Panc1 (cell line): ENCODE measurements at regions not wholly inside any gene's neighbourhood (a gene's known extent, or its start where the extent isn't known, plus 50 kb on each side); places are given as distances from the start of the nearest gene placed in this dataset.

Experiments used
- ATAC-seq: fragments of 200-7000 bp; cut with Tn5 transposase; 2 replicates; pipeline ENCODE4 v1.9.1; 2020; ENCODE audit warnings: mild to moderate bottlenecking, moderate library complexity
- BruUV-seq: library from RNA; stranded (reverse); fragments of 400-500 nt; replicated peaks from 2 replicates; lab custom pipeline; 2021; lab: Mats Ljungman, UMichigan
- CTCF ChIA-PET: fragments of 300-600 bp; sonication (Branson Sonifier 250); formaldehyde crosslinking; loops from one replicate; lab custom pipeline; 2022; ENCODE audit warnings: antibody characterized with exemption; lab: Charles Lee
- POLR2A ChIA-PET: fragments of 300-600 bp; sonication (Branson Sonifier 250); formaldehyde crosslinking; loops from one replicate; lab custom pipeline; 2022; ENCODE audit warnings: antibody characterized with exemption; lab: Charles Lee
- DNase-seq: peaks from one replicate; pipeline ENCODE4 v3.0.0-alpha.2; 2010; ENCODE audit warnings: low read depth, low spot score
- H3K27ac ChIP-seq: 2 replicates; pipeline ENCODE4 v1.5.1; 2011; ENCODE audit warnings: mild to moderate bottlenecking, low read length, inconsistent platforms
- H3K27me3 ChIP-seq: fragments of 200-500 bp; sonication (Bioruptor generic); 2 replicates; pipeline ENCODE4 v1.6.0; 2014; ENCODE audit warnings: low read length, inconsistent platforms; ENCODE audit not compliant: control insufficient read depth, insufficient read depth
- H3K36me3 ChIP-seq: fragments of 200-500 bp; sonication (Bioruptor generic); 2 replicates; pipeline ENCODE4 v1.5.1; 2014; ENCODE audit warnings: inconsistent platforms, mild to moderate bottlenecking, low read length, moderate library complexity; ENCODE audit not compliant: control insufficient read depth, insufficient read depth
- H3K4me1 ChIP-seq: 2 replicates; pipeline ENCODE4 v1.5.1; 2011; ENCODE audit warnings: inconsistent platforms, mild to moderate bottlenecking, low read length, moderate library complexity; ENCODE audit not compliant: control insufficient read depth, insufficient read depth
- H3K4me3 ChIP-seq, 2 experiments: 2 replicates each; pipeline ENCODE4 v1.5.1; 2011 to 2012; ENCODE audit warnings: low read depth in 2 of 2, low read length in 2 of 2, mild to moderate bottlenecking in 2 of 2, inconsistent platforms in 1 of 2, moderate library complexity in 1 of 2
- H3K9me3 ChIP-seq: fragments of 200-500 bp; sonication (Bioruptor generic); 2 replicates; pipeline ENCODE4 v1.5.1; 2014; ENCODE audit warnings: low read depth, mild to moderate bottlenecking, inconsistent platforms, low read length, moderate library complexity; ENCODE audit not compliant: control insufficient read depth, insufficient read depth
- POLR2AphosphoS5 ChIP-seq: IDR thresholded peaks from 2 replicates; pipeline ENCODE4 v1.6.1; 2012; ENCODE audit warnings: mild to moderate bottlenecking, low read depth, low read length, moderate library complexity
- REST ChIP-seq, 2 experiments: IDR thresholded peaks; 2 replicates each; pipeline ENCODE4 v1.6.1; 2011 to 2012; ENCODE audit warnings: low read depth in 2 of 2, control low read depth in 1 of 2, low read length in 1 of 2, mild to moderate bottlenecking in 1 of 2, moderate library complexity in 1 of 2; ENCODE audit not compliant: insufficient read depth in 1 of 2
- SIN3A ChIP-seq: IDR thresholded peaks from 2 replicates; pipeline ENCODE4 v1.6.1; 2012; ENCODE audit warnings: low read depth, mild to moderate bottlenecking, low read length, moderate library complexity, borderline replicate concordance; ENCODE audit not compliant: insufficient read depth
- TCF7L2 ChIP-seq: IDR thresholded peaks from 2 replicates; pipeline ENCODE4 v1.6.1; 2011; ENCODE audit warnings: mild to moderate bottlenecking, low read depth, low read length, inconsistent platforms
- in situ Hi-C: cut with HindIII; loops from 2 replicates; pipeline ENCODE4 v1.10.0; 2016; ENCODE audit warnings: low sequenced_read_pairs, low pct_unique_long_range_greater_than_20kb
- intact Hi-C: fragments of 100-400 bp; cut with micrococcal nuclease; formaldehyde crosslinking; loops from one replicate; pipeline ENCODE4 v1.10.0; 2022; ENCODE audit not compliant: unreplicated experiment
- TF ChIP-seq, protein P1 (sequence below): fragments of 450-650 bp; IDR thresholded peaks from 2 replicates; pipeline ENCODE4 v1.5.1; 2017; ENCODE audit warnings: mild to moderate bottlenecking

- ATAC-seq (no peak), DNase-seq (no peak)
- in situ Hi-C loops (no loop called here), intact Hi-C loops (no loop called here)
- TF ChIP-seq POLR2AphosphoS5 (no peak), TCF7L2 (no peak), REST (IDR thresholded peaks at IDR 0.05; ENCODE audit: insufficient read depth in 1 of 2, low read depth in 2 of 2, low read length in 1 of 2) (no peak), SIN3A (no peak)
- TF ChIP-seq, protein P1, sequence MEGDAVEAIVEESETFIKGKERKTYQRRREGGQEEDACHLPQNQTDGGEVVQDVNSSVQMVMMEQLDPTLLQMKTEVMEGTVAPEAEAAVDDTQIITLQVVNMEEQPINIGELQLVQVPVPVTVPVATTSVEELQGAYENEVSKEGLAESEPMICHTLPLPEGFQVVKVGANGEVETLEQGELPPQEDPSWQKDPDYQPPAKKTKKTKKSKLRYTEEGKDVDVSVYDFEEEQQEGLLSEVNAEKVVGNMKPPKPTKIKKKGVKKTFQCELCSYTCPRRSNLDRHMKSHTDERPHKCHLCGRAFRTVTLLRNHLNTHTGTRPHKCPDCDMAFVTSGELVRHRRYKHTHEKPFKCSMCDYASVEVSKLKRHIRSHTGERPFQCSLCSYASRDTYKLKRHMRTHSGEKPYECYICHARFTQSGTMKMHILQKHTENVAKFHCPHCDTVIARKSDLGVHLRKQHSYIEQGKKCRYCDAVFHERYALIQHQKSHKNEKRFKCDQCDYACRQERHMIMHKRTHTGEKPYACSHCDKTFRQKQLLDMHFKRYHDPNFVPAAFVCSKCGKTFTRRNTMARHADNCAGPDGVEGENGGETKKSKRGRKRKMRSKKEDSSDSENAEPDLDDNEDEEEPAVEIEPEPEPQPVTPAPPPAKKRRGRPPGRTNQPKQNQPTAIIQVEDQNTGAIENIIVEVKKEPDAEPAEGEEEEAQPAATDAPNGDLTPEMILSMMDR = no peak
- no peaks in the 10 kb centered on the region for H3K4me1 ChIP-seq
- CTCF ChIA-PET = no interaction called here
- no peaks in the 10 kb centered on the region for H3K27me3 ChIP-seq
- H3K4me3 ChIP-seq = no peak overlapping the region
- no peak overlapping the region for H3K27ac ChIP-seq
- POLR2A ChIA-PET = no interaction called here
- no peaks in the 10 kb centered on the region for H3K9me3 ChIP-seq
- BruUV-seq = no TSS peak
- no peaks in the 10 kb centered on the region for H3K36me3 ChIP-seq
Measured at GRCh38 chrX:39599339-39599738, 498.4 kb downstream of the BCOR start.

GRCh38 chrX:39600222-39600621 lies 497.5 kb downstream of the BCOR start:
- in situ Hi-C loops (no loop called here), intact Hi-C loops (no loop called here)
- no peak for DNase-seq
- no peak for TF ChIP-seq SIN3A
- TF ChIP-seq TCF7L2 = no peak
- TF ChIP-seq POLR2AphosphoS5 = no peak
- no peak for TF ChIP-seq REST (IDR thresholded peaks at IDR 0.05; ENCODE audit: insufficient read depth in 1 of 2, low read depth in 2 of 2, low read length in 1 of 2)
- TF ChIP-seq, protein P1 = no peak
- H3K9me3 ChIP-seq = no peaks in the 10 kb centered on the region
- no peaks in the 10 kb centered on the region for H3K4me1 ChIP-seq
- H3K27ac ChIP-seq = no peak overlapping the region
- H3K36me3 ChIP-seq = no peaks in the 10 kb centered on the region
- ChIA-PET POLR2A (no interaction called here), CTCF (no interaction called here)
- no peak for ATAC-seq
- no peaks in the 10 kb centered on the region for H3K27me3 ChIP-seq
- no TSS peak for BruUV-seq
- no peak overlapping the region for H3K4me3 ChIP-seq
